Adrenal gland (tissue), 9 donors: ENCODE measurements at regions not wholly inside any gene's neighbourhood (a gene's known extent, or its start where the extent isn't known, plus 50 kb on each side); places are given as distances from the start of the nearest gene placed in this dataset.

Experiments used
- DNase-seq, 7 donors: peaks; one replicate each; pipeline ENCODE4 v3.0.0-alpha.2; 2019 to 2020
- H3K27ac ChIP-seq, 5 donors: fragments of 200-600 bp; sonication (generic) in 4 of 5; 1 replicate in 3 of 5; 2 replicates in 2 of 5; pipeline versions ENCODE4 v1.5.1 to v1.8.0; 2016 to 2020; ENCODE audit warnings: mild to moderate bottlenecking in 1 of 5
- H3K27me3 ChIP-seq: fragments of 200-600 bp; 2 replicates; pipeline ENCODE4 v1.8.0; 2021
- H3K36me3 ChIP-seq, 2 donors: fragments of 200-600 bp; replicated peaks in 1 of 2; 1 replicate in 1 of 2; 2 replicates in 1 of 2; pipeline versions ENCODE4 v1.5.1 to v1.8.0; 2018 to 2022
- H3K4me1 ChIP-seq, 2 donors: fragments of 200-600 bp; replicated peaks in 1 of 2; 1 replicate in 1 of 2; 2 replicates in 1 of 2; pipeline versions ENCODE4 v1.5.1 to v1.8.0; 2018 to 2021
- H3K4me3 ChIP-seq, 4 donors: fragments of 200-600 bp; sonication (generic) in 3 of 4; one replicate each; pipeline ENCODE4 v1.5.1; 2016 to 2018
- H3K9me3 ChIP-seq, 3 donors: fragments of 200-600 bp; sonication (generic) in 1 of 3; replicated peaks in 1 of 3; 1 replicate in 2 of 3; 2 replicates in 1 of 3; pipeline versions ENCODE4 v1.5.1 to v1.8.0; 2016 to 2021
- POLR2A ChIP-seq, 2 donors: fragments of 450-650 bp; IDR thresholded peaks; one replicate each; pipeline ENCODE4 v1.6.1; 2017; ENCODE audit warnings: antibody characterized with exemption in 2 of 2, mild to moderate bottlenecking in 2 of 2, moderate library complexity in 1 of 2
- WGBS, 4 donors: extraction: QIAGEN DNeasy Blood & Tissue Kit in 2 of 4; methylation state at CpG; one replicate each; pipeline versions ENCODE4 v1.1.5 to v1.1.7; 2013 to 2017; 5-methylcytosine and 5-hydroxymethylcytosine counted together
- intact Hi-C, 2 donors: fragments of 100-400 bp; cut with DNase I; formaldehyde crosslinking; loops; one replicate each; pipeline versions ENCODE4 v1.14.1 to v1.15.0; 2022 to 2023
- TF ChIP-seq, protein P1 (sequence below), 6 experiments: fragments of 450-650 bp in 4 of 6; fragments of 200-600 bp in 2 of 6; sonication (generic) in 1 of 6; IDR thresholded peaks; 1 replicate in 5 of 6; 2 replicates in 1 of 6; pipeline versions ENCODE4 v1.5.1 to v1.8.0; 2016 to 2021; ENCODE audit warnings: antibody characterized with exemption in 6 of 6, mild to moderate bottlenecking in 2 of 6, moderate library complexity in 1 of 6
- donor health status: healthy with polysubstance abuse.
- donor health status: Bipolar disorder and iron deficiency.
- donor health status: DM: yes; HTN: yes; CAD: no.
- donor health status: DM: no; HTN: no; CAD: no.
- donor health status: DM: no; HTN: no; CAD: no.

DNA sequence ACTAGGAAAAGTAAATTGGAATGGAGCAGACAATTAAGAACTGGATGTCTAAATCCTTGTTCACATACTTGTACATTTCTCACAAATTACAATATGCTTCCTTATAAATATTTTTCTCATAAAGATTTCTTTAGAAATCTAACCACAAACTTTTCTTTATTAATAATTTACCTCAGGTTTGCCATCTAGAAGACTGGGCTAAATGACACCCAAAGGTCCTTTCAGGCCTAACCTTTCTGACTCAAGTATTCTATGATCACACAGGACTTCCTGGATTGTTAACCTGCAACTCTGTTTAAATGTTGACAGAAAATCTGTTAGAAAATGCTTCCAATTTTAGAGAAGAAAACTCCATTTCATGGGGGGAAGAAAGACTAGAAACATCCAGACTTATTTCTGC is 330.5 kb upstream of the MAP3K7 start:
- DNase-seq: no peak
- TF ChIP-seq POLR2A (IDR thresholded peaks at IDR 0.05): no peak
- TF ChIP-seq, protein P1, sequence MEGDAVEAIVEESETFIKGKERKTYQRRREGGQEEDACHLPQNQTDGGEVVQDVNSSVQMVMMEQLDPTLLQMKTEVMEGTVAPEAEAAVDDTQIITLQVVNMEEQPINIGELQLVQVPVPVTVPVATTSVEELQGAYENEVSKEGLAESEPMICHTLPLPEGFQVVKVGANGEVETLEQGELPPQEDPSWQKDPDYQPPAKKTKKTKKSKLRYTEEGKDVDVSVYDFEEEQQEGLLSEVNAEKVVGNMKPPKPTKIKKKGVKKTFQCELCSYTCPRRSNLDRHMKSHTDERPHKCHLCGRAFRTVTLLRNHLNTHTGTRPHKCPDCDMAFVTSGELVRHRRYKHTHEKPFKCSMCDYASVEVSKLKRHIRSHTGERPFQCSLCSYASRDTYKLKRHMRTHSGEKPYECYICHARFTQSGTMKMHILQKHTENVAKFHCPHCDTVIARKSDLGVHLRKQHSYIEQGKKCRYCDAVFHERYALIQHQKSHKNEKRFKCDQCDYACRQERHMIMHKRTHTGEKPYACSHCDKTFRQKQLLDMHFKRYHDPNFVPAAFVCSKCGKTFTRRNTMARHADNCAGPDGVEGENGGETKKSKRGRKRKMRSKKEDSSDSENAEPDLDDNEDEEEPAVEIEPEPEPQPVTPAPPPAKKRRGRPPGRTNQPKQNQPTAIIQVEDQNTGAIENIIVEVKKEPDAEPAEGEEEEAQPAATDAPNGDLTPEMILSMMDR (IDR thresholded peaks at IDR 0.05): no peak

DNA sequence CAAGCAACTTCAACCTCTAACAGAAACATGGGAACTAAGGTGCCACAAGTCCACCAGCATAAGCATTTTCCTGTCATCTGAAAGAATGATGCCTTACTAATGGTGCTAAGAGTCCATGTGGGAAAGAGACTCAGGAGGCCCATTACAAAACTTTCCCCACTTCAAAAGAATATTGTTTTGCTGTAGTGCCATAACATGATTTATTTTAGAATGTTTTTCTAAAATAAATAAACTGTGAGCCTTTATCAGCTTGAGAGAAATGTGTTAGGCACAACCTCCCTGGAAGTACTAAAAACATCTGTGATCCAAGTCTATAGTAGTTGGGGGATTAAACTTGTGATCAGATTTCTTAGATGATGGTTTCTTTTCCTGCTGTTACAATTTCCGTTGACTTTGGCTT is 330.1 kb upstream of the MAP3K7 start:
- no peaks in the 10 kb centered on the region for H3K27me3 ChIP-seq
- no peak for TF ChIP-seq POLR2A (IDR thresholded peaks at IDR 0.05)
- TF ChIP-seq, protein P1 (IDR thresholded peaks at IDR 0.05): no peak
- intact Hi-C loops: no loop called here
- DNase-seq: no peak
- no peaks in the 10 kb centered on the region for H3K36me3 ChIP-seq
- no peak overlapping the region for H3K4me3 ChIP-seq
- no peak overlapping the region for H3K27ac ChIP-seq
- 38 to 61% (median 58%) methylated on average over 1 of the region's 1 CpG for WGBS, 4 donors
- no peaks in the 10 kb centered on the region for H3K9me3 ChIP-seq
- no peaks in the 10 kb centered on the region for H3K4me1 ChIP-seq

More for the DNA sequence above, 330.5 kb upstream of the MAP3K7 start:
- Histone ChIP-seq H3K36me3 (no peaks in the 10 kb centered on the region), H3K27ac (no peak overlapping the region), H3K4me1 (no peaks in the 10 kb centered on the region), H3K4me3 (no peak overlapping the region), H3K9me3 (no peaks in the 10 kb centered on the region), H3K27me3 (no peaks in the 10 kb centered on the region)
- intact Hi-C loops: no loop called here

DNA sequence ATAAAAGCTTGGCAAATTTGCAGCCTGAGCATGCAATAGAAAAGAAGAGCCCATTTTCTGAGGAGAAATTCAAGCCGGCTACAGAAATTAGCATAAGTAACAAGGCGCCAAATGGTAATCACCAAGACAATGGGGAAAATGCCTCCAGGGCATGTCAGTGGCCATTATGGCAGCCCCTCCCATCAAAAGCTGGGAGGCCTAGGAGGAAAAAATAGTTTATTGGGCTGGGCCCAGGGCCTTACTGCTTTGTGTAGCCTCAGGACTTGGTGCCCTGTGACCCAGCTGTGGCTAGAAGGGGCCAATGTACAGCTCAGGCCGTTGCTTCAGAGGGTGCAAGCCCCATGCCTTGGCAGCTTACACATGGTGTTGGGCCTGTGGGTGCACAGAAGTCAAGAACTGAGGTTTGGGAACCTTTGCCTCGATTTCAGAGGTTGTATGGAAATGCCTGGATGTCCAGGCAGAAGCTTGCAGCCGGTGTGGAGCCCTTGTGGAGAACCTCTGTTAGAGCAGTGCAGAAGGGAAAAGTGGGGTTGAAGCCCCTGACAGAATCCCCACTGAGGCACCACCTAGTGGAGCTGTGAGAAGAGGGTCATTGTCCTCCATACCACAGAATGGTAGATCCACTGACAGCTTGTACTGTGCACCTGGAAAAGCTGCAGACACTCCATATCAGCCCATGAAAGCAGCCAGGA is 328.5 kb upstream of the MAP3K7 start:
- Histone ChIP-seq H3K4me3 (no peak overlapping the region), H3K36me3 (no peaks in the 10 kb centered on the region), H3K9me3 (no peaks in the 10 kb centered on the region), H3K4me1 (no peaks in the 10 kb centered on the region), H3K27me3 (no peaks in the 10 kb centered on the region), H3K27ac (no peak overlapping the region)
- 73 to 86% (median 81%) methylated on average over 5 of the region's 5 CpGs for WGBS, 4 donors
- no peak for TF ChIP-seq POLR2A (IDR thresholded peaks at IDR 0.05)
- TF ChIP-seq, protein P1 (IDR thresholded peaks at IDR 0.05): no peak
- intact Hi-C loops: no loop called here
- DNase-seq: no peak

DNA sequence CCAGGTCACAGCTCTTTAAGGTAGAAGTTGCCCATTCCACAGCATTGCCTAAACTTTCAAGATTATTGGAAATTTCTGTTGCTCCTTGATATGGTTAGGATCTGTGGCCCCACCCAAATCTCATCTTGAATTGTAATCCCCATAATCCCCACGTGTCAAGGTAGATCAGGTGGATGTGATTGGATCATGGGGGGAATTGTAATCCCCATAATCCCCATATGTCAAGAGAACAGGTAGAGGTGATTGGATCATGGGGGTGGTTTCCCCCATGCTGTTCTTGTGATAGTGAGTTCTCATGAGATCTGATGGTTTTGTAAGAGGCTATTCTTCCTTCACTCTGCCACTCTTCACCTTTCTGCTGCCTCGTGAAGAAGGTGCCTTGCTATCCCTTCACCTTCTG is 327.4 kb upstream of the MAP3K7 start:
- H3K36me3 ChIP-seq: no peaks in the 10 kb centered on the region
- 62 to 89% (median 76%) methylated on average over 2 of the region's 2 CpGs for WGBS, 4 donors

More for the DNA sequence above, 327.4 kb upstream of the MAP3K7 start:
- H3K27ac ChIP-seq: no peak overlapping the region
- no peak for TF ChIP-seq POLR2A (IDR thresholded peaks at IDR 0.05)
- TF ChIP-seq, protein P1 (IDR thresholded peaks at IDR 0.05): no peak
- no peaks in the 10 kb centered on the region for H3K9me3 ChIP-seq
- H3K4me3 ChIP-seq: no peak overlapping the region
- no peaks in the 10 kb centered on the region for H3K4me1 ChIP-seq
- DNase-seq: no peak
- intact Hi-C loops: no loop called here
- H3K27me3 ChIP-seq: no peaks in the 10 kb centered on the region
